Glutamatergic neuron (in vitro differentiated cells): ENCODE measurements at regions not wholly inside any gene's neighbourhood (a gene's known extent, or its start where the extent isn't known, plus 50 kb on each side); places are given as distances from the start of the nearest gene placed in this dataset.

ENCODE experiments used
- DNase-seq: peaks from one replicate; pipeline ENCODE4 v3.0.0; 2022
- H3K27ac Mint-ChIP-seq: one replicate; pipeline ENCODE4 v1.8.0; 2020; ENCODE audit warnings: mild to moderate bottlenecking, mixed read lengths, inconsistent platforms; ENCODE audit not compliant: unreplicated experiment
- H3K27me3 Mint-ChIP-seq: one replicate; pipeline ENCODE4 v1.8.0; 2020; ENCODE audit warnings: mild to moderate bottlenecking, moderate library complexity, mixed read lengths, inconsistent platforms; ENCODE audit not compliant: unreplicated experiment
- H3K36me3 Mint-ChIP-seq: one replicate; pipeline ENCODE4 v1.8.0; 2020; ENCODE audit warnings: mild to moderate bottlenecking, mixed read lengths, inconsistent platforms; ENCODE audit not compliant: unreplicated experiment
- H3K4me1 Mint-ChIP-seq: one replicate; pipeline ENCODE4 v1.8.0; 2020; ENCODE audit warnings: mild to moderate bottlenecking, low read depth, mixed read lengths, inconsistent platforms; ENCODE audit not compliant: unreplicated experiment
- H3K4me3 Mint-ChIP-seq: one replicate; pipeline ENCODE4 v1.8.0; 2020; ENCODE audit warnings: mild to moderate bottlenecking, mixed read lengths, inconsistent platforms; ENCODE audit not compliant: unreplicated experiment
- H3K9me3 Mint-ChIP-seq: one replicate; pipeline ENCODE4 v1.8.0; 2020; ENCODE audit warnings: mild to moderate bottlenecking, moderate library complexity, mixed read lengths, inconsistent platforms; ENCODE audit not compliant: unreplicated experiment
- CTCF ChIP-seq: fragments of 200-600 bp; sonication (generic); IDR thresholded peaks from one replicate; pipeline ENCODE4 v1.5.0; 2021; ENCODE audit not compliant: partially characterized antibody, unreplicated experiment

- H3K27ac Mint-ChIP-seq = no peak overlapping the region
- H3K4me3 Mint-ChIP-seq = no peak overlapping the region
- no peak for DNase-seq
- no peaks in the 10 kb centered on the region for H3K4me1 Mint-ChIP-seq
- H3K27me3 Mint-ChIP-seq = peaks cover 11% of the 10 kb centered on the region
- H3K9me3 Mint-ChIP-seq = peaks cover 5% of the 10 kb centered on the region
- TF ChIP-seq CTCF = no peak
- no peaks in the 10 kb centered on the region for H3K36me3 Mint-ChIP-seq
These were observed 676.6 kb downstream of the MATN1 start for GRCh38 chr1:30046751-30047150.

GRCh38 chr1:30045304-30046090 lies 677.9 kb downstream of the MATN1 start:
- Mint-ChIP-seq H3K27me3 (peaks cover 10% of the 10 kb centered on the region), H3K4me1 (no peaks in the 10 kb centered on the region), H3K4me3 (no peak overlapping the region), H3K27ac (no peak overlapping the region), H3K36me3 (no peaks in the 10 kb centered on the region), H3K9me3 (peaks cover 5% of the 10 kb centered on the region)
- TF ChIP-seq CTCF = no peak
- no peak for DNase-seq

GRCh38 chr1:30044656-30045144 lies 678.7 kb downstream of the MATN1 start:
- Mint-ChIP-seq H3K9me3 (peaks cover 7% of the 10 kb centered on the region), H3K36me3 (no peaks in the 10 kb centered on the region), H3K4me3 (no peak overlapping the region), H3K4me1 (no peaks in the 10 kb centered on the region), H3K27ac (no peak overlapping the region), H3K27me3 (peaks cover 8% of the 10 kb centered on the region)
- no peak for TF ChIP-seq CTCF
- DNase-seq = no peak

- no peaks in the 10 kb centered on the region for H3K4me1 Mint-ChIP-seq
- no peak for DNase-seq
- no peak overlapping the region for H3K4me3 Mint-ChIP-seq
- H3K9me3 Mint-ChIP-seq = peaks cover 7% of the 10 kb centered on the region
- H3K27me3 Mint-ChIP-seq = peaks cover 6% of the 10 kb centered on the region
- no peak for TF ChIP-seq CTCF
- H3K36me3 Mint-ChIP-seq = no peaks in the 10 kb centered on the region
- no peak overlapping the region for H3K27ac Mint-ChIP-seq
These were observed 679.5 kb downstream of the MATN1 start for GRCh38 chr1:30043731-30044408.

- H3K27ac Mint-ChIP-seq = no peak overlapping the region
- H3K9me3 Mint-ChIP-seq = peaks cover 7% of the 10 kb centered on the region
- H3K36me3 Mint-ChIP-seq = no peaks in the 10 kb centered on the region
- no peak for TF ChIP-seq CTCF
- no peak overlapping the region for H3K4me3 Mint-ChIP-seq
- DNase-seq = no peak
- H3K27me3 Mint-ChIP-seq = peaks cover 6% of the 10 kb centered on the region
- H3K4me1 Mint-ChIP-seq = no peaks in the 10 kb centered on the region
These were observed 680.1 kb downstream of the MATN1 start for GRCh38 chr1:30043256-30043655.
